GM18502 (cell line): ENCODE measurements at regions not wholly inside any gene's neighbourhood (a gene's known extent, or its start where the extent isn't known, plus 50 kb on each side); places are given as distances from the start of the nearest gene placed in this dataset.

Source experiments
- ATAC-seq: cut with Tn5 transposase; IDR thresholded peaks from one replicate; pipeline ENCODE4 v1.9.1; 2021; ENCODE audit warnings: mild to moderate bottlenecking; ENCODE audit not compliant: unreplicated experiment, poor library complexity

- ATAC-seq: no peak
Observed at GRCh38 chr14:82500222-82500621, 966.6 kb upstream of the SEL1L start.

GRCh38 chr14:82501554-82501953 is 967.9 kb upstream of the SEL1L start:
- ATAC-seq: no peak

GRCh38 chr14:82502043-82502442 is 968.4 kb upstream of the SEL1L start:
- no peak for ATAC-seq

GRCh38 chr14:82504894-82505293 is 971.2 kb upstream of the SEL1L start:
- ATAC-seq: no peak

GRCh38 chr14:82510007-82510406 is 976.4 kb upstream of the SEL1L start:
- ATAC-seq: no peak

- no peak for ATAC-seq
Observed at GRCh38 chr14:82511399-82511798, 977.7 kb upstream of the SEL1L start.

DNA sequence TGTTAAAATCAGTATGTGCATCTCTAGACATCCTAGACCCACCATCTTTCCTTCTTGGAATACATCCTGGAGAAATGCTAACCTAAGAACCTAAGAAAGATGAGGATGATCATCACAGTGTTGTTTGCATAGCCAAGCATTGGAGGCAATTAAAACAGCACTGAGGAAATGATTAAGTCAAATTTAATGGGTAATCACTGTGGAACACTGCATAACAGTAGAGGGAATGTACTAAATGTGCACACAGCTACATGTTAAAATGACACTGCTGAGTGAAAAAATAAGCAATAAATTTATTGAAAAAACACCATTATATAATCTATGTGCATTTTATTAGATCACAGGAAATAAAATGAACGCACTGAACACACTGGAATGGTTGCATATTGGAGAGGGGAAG is 987.1 kb upstream of the SEL1L start:
- ATAC-seq: no peak

DNA sequence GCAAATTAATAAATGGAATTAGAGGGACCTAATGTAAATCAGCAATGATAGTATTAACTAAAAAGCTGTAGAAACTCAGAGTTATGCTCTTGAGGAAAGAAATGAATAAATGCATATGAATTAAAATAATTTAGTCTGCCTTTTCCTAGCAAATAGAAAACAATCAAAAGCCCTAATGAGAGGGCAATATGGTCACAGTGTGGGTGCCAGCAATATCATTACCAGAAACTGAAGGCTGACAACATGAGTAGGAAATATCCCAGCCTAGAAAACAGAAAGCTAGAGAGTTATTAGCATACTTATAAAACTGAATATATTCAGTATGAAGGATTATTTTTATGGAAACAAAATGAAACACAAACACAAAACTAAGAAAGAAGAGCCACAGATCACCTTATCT is 987.5 kb upstream of the SEL1L start:
- no peak for ATAC-seq

DNA sequence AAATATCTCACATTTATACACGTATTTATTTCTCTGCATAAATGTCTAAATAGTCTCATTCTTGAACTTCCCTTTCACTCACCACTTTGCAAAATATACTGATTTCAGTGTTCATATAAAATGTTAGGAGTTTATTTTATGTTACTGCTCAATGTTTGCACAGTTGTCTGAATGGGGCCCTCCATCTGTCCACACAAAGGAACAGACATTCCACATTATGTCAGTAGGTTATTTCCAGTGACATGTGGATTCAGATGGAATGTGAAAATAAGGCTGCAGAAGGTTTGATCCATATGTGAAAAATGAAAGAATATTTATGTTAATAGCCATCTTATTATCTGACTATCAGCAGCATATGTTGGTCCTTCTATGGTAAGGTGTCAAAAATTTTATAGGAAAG is 994.4 kb upstream of the SEL1L start:
- no peak for ATAC-seq

DNA sequence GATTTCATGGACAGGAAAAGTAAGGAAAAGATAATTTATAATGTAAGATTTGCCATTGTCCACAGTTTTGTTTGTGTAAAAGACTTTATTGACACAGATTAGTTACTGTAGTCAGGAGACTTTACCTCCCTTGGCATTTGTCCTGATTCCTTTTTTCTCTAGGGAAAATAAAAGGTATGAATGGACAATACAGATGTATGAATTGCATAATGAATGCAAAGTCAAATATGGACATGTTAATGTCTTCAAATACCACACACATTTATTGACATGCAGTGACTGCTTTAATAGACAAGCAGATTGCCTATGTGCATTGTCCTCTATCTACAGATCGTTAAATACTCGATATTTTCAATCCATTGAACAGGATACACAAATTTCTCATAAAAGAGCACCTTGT is 999.7 kb upstream of the SEL1L start:
- no peak for ATAC-seq

- ATAC-seq: no peak
Observed at GRCh38 chr14:82536566-82536965, 1002.9 kb upstream of the SEL1L start.

GRCh38 chr14:82537831-82538230 is 1004.2 kb upstream of the SEL1L start:
- no peak for ATAC-seq

DNA sequence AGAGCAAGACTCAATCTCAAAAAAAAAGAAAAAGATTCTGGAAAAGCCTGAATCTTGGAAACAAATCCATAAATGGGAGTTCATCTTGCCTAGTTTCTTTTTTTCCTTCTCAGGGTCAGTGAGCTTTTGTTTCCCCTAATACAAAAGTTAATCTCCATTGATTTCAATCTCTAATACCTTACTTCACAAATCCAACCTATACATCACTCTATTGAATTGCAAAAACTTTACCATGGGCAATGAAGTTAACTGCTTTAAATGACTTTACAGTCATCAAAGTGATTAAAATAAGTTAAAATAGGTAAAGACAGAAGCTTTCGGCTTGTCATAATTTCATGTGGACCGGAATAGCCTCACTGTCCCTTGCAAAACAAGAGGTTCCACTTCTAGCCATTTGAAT is 1012.7 kb upstream of the SEL1L start:
- ATAC-seq: no peak

GRCh38 chr14:82549306-82549990 is 1015.8 kb upstream of the SEL1L start:
- ATAC-seq: no peak

- no peak for ATAC-seq
Observed at GRCh38 chr14:82562881-82563280, 1029.2 kb upstream of the SEL1L start.

GRCh38 chr14:82565825-82566224 is 1032.2 kb upstream of the SEL1L start:
- ATAC-seq: no peak

- ATAC-seq: no peak
Observed at GRCh38 chr14:82587226-82587625, 1053.6 kb upstream of the SEL1L start.

DNA sequence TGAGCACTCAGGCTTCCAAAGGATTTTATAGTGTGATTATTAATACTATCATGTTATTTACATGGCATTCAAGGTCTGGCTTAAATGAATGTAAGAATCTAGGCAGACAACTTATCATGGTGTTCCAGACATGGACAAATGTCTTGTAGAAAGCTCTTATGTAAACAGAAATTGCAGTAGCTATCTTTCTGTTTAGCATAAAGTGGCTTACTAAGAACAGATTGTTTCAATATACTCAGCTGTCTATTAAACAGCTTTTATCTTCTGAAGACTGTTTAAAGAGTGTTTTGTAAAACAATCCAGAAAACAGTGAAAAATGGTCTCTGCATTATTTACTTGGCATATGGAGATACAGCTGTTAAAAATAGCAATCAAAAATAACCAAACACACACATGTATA is 1061.8 kb upstream of the SEL1L start:
- no peak for ATAC-seq

- ATAC-seq: no peak
Observed at GRCh38 chr14:82602794-82603193, 1069.1 kb upstream of the SEL1L start.

DNA sequence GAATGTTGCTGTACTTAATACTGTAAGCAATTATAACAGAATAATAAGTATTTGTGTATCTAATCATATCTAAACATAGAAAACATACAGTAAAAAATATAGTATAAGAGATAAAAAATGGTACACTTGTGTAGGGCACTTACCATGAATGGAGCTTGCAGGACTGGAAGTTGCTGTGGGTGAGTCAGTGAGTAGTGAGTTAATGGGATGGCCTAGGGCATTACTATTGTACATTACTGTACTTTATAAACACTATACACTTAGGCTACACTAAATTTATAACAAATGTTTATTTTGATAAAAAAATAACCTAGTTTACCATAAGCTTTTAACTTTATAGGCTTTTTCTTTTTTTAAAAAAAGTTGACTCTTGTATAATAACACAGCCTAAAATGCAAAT is 1071.2 kb upstream of the SEL1L start:
- no peak for ATAC-seq

- ATAC-seq: no peak
Observed at GRCh38 chr14:82621881-82622450, 1088.3 kb upstream of the SEL1L start.
